GM18502 (cell line): ENCODE measurements at regions not wholly inside any gene's neighbourhood (a gene's known extent, or its start where the extent isn't known, plus 50 kb on each side); places are given as distances from the start of the nearest gene placed in this dataset.

ENCODE experiments used
- ATAC-seq: cut with Tn5 transposase; IDR thresholded peaks from one replicate; pipeline ENCODE4 v1.9.1; 2021; ENCODE audit warnings: mild to moderate bottlenecking; ENCODE audit not compliant: unreplicated experiment, poor library complexity

GRCh38 chr18:45509535-45509934 is 105.7 kb upstream of the SLC14A2 start:
- no peak for ATAC-seq

DNA sequence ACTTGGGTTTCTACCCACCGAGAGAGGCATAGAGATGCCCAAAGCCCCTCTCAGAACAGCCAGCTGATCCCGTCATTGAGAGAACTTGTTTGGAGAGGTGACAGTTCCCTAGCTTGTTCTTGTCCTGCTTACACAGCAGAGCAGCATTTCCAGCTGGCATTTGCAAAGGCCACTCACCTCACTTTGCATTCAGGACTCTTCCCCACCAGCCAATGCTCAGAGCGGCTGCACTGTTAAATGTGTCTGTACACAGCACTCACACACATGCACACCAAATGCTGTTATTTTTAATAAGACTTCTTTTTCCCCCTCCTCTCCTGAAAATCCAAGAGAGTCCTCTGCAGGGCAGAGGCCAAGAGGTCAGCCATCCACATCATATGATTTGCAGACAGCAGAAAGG is 104.6 kb upstream of the SLC14A2 start:
- ATAC-seq: no peak

DNA sequence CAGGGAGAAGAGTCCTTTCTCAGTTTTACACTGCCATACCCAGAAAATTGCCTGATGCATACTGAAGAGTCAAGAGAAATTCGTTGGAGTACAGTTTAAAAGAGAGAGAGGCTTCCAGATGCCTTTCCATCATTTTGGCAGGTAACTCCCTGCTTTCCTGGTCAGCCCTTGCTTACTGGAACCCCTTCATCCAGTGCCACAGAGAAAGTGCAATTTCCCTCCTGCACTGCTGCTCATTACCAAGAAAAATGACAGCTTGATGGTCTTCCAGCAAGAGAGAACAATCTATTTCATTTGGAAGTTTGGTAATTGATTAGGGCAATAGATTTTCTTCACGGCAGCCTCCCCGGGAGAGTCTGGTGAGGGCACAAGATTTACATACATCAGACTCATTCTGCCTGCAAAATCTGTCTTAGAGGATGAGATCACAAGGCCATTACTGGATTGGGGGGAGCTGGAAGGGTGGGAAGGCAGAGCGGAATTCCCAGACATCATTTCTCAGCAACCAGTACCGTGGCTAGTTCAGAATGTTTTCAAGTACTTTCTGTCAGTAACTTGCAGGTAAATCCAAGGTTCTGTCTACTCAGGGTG is 102.8 kb upstream of the SLC14A2 start:
- ATAC-seq: no peak

GRCh38 chr18:45517181-45517741 is 98.0 kb upstream of the SLC14A2 start:
- ATAC-seq: no peak

GRCh38 chr18:45518311-45519155 is 96.7 kb upstream of the SLC14A2 start:
- no peak for ATAC-seq

GRCh38 chr18:45519411-45520280 is 95.6 kb upstream of the SLC14A2 start:
- no peak for ATAC-seq

- no peak for ATAC-seq
Observed at GRCh38 chr18:45521136-45521535, 94.1 kb upstream of the SLC14A2 start.

- ATAC-seq: no peak
Observed at GRCh38 chr18:45521777-45522176, 93.5 kb upstream of the SLC14A2 start.

DNA sequence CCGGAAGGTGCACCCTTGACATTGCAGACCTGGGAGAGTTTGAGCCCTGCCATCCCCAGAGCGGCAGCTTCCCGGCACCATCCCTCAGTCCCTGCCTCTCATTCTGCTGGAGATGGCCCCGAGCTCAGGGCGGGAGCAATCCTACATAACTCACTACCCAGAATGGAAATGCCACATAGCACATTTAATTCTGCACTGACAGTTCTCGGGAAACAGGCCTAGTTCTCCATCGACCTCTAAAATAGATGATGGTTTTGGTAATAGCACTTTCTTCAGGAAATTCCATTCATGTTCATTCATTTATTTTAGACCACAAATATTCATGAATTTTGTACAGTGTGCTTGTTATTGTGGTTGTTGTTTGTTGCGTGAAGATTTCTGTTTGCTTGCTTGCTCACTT is 92.9 kb upstream of the SLC14A2 start:
- no peak for ATAC-seq

GRCh38 chr18:45525301-45525700 is 90.0 kb upstream of the SLC14A2 start:
- no peak for ATAC-seq

DNA sequence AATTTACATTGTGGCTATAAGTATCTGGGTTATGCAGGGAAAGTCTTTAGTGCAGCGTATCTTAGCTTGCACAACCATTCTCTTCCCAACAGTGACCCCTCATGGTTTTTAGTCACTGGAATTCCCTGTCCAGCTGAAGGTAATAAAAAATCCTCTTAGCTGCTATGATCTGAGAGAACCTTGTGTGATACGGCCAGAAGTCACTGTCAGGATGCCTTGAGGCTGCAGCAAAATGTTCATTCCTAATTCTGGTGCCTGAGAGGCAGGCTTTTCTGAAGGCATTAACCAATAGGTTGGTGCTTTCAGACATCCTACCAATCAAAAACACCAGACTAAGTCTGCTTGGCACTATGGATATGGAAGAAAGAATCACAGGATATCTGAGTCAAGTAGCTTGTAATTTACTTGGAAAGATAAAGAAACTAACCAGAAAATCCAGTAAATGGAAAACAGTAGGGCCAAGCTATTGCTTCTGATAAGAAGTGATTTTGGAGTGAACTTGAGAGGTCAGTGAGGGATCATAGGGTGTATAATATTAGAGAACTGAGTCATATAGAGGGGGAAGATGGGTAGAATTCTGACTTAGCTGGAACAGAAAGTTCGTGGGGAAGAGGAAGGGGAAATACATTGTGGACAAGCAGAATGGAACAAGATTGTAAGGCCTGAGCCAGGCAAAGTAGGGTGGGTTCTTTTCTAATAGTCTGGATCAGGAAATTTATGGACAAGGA is 89.0 kb upstream of the SLC14A2 start:
- ATAC-seq: no peak

GRCh38 chr18:45527891-45528290 is 87.4 kb upstream of the SLC14A2 start:
- no peak for ATAC-seq

- ATAC-seq: no peak
Observed at GRCh38 chr18:45528712-45529336, 86.5 kb upstream of the SLC14A2 start.

DNA sequence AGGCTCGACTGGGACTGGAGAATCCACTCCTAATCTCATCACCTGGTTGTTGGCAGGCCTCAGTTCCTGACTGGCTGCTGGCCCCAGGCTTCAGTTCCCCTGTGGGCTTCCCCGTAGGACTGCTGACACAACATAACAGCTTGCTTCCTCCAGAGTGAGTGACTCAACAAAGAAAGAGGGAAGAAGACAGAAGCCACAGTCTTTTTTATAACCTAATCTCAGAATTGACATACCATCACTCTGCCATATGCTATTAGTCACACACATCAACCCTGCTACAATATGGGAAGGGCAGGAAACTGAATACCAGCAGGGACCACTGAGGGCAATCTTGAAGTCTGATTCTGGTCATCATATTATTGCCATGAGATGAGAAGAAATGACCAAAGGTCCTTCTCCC is 76.8 kb upstream of the SLC14A2 start:
- no peak for ATAC-seq

DNA sequence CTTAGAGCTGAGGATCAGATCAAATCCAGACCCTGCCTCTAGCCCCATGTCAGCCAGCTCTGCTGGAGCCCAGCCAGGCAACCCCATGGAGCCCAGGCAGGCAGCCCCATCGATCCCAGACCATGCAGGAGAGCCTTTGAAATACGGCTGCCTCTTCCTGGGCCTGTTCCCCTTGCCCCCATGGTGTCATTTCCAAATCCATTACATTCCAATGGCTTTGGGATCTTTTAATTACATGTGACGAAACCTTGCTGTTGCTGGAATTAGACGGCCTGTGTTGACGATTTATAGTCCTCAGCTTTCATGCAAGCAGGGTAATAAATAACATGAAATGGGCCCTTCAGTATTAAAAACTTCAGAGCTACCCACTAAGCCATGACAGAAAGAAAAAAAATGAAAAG is 75.8 kb upstream of the SLC14A2 start:
- ATAC-seq: no peak

GRCh38 chr18:45540125-45540524 is 75.2 kb upstream of the SLC14A2 start:
- no peak for ATAC-seq

GRCh38 chr18:45541421-45541820 is 73.9 kb upstream of the SLC14A2 start:
- ATAC-seq: no peak

GRCh38 chr18:45542043-45542442 is 73.2 kb upstream of the SLC14A2 start:
- ATAC-seq: no peak

- ATAC-seq: no peak
Observed at GRCh38 chr18:45547910-45548309, 67.4 kb upstream of the SLC14A2 start.

GRCh38 chr18:45548614-45549013 is 66.7 kb upstream of the SLC14A2 start:
- ATAC-seq: no peak
